DMS53 treated with DMSO at 0.1 percent for 48 hours (cell line): ENCODE measurements at regions not wholly inside any gene's neighbourhood (a gene's known extent, or its start where the extent isn't known, plus 50 kb on each side); places are given as distances from the start of the nearest gene placed in this dataset.

Experiments used
- DNase-seq: peaks from one replicate; lab custom pipeline; 2025; ENCODE audit not compliant: unreplicated experiment; lab: John Stamatoyannopoulos, UW

DNA sequence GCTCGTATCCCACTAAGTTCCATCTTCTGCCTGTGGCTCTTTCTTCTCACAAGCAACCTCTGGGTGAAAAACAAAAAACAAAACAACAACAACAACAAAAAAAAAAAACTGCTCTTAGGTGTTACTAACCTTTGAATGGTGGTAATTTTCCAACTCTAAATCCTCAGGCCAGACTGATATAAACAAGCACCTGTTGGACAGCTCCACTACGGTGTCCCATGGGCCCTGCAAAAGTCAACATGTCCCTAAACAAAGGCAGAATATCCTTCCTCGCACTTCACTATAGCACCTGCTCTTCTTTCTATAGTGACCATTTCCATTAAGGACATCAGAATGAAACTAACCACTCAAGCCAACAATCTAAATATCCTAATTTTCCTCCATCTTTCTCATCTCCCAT is 54.6 kb upstream of the PARM1 start:
- no peak for DNase-seq

DNA sequence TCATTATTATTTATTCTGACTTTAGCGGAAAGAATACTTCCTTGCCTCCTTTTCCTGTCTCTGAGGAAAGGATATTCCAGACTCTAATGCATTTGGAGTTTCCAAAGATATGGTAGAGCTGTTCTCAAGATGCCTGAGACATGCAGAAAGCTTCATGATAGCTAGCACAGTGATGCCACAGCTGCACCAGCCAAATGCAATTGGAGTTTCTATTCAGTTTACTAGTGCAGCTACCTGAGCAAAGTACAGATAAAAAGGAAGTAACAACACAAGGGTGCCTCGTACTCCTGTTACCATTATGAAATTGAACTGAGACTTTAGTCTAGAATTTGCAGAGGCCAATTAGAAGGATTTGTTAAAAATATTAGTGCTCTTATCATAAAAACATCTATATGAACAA is 57.5 kb upstream of the PARM1 start:
- DNase-seq = no peak

DNA sequence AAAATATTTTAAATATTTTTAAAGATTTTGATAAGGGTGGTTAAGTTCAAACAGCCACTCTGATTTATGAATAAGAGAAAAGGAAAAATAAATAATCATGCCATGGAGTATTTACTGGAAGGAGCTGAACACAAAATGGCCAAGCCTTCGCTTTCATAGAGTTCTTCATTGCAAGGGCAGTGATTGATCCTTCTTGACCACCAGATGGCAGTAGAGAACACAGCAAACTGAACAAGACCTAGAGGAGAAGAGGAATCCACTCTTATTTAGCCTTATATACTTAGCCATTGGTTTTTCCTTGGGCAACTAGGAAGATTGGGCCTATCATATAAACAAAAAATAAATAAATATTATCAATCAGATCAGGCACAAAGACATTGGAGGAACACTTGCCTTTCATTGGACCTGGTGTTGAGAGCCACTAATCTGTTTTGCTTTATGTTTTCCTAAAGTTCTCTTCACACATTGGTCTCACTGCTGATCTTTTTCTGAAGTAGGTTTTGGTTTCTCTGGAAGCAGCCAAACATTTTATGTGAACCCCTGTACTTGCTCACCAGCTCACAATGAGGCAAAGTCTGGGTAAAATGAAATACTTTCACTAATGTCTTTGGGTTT is 58.1 kb upstream of the PARM1 start:
- peak; percentile 71 for DNase-seq

DNA sequence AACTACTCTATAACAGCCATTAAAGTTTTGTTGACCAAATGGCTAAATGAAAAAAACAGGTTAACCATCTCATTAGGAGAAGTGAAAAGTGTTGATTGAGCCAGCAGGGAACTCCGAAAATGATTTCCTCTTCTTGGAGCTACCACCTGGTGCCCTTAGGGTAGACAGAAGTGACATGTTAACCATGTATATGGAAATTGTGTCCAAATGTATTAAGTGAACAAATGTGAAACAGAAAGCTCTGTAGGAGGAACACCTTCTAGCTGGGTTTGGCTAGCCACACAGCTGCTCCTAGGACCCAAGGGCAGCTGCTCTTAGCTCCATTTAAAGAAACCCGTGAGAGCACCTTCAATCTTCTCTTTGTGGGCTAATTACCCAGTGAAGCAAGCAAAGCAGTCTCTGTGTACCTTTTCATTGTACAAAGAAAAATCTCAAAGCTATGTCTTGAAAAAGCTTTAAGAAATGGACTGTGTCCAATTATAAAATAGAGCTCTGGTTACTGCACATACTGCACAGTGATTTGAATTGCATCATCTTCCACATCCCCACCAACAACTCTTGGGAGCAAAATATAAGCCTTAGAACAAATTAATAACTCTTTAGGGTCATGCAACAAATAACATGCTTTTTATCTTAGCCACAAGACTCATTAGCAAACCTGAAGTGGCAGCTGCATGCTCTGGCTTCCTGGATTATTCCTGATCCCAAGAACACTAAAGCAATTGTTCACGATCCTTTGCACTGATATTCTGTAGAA is 59.2 kb upstream of the PARM1 start:
- no peak for DNase-seq

DNA sequence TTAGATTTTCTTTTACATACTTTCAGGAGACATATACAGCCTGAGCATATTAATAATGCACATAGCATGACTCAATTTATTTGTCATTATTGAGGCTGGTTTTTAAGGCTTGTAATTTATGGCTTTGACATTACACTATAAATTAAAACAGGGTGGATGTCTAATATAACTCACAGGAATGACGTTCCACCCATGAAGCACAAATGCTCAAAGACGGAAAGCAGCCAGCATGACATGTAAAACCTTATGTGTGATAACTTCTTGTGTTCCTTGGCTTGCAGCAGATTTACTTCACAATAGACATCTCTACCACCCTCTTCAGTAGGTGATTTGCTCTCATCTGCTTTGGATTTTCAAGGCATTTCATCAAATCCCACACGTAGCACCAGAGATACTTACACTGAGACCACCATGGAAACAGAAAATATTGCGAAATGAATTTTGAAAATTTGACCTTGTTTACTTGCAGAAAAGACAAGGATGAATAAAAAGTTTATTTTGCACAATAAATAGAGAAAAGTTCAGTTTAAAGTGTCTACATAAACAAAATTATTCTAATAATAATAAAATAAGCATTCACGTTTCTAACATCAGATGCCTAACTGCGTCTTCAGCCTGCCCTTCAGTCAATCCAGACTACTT is 64.7 kb upstream of the BTC start:
- no peak for DNase-seq

DNA sequence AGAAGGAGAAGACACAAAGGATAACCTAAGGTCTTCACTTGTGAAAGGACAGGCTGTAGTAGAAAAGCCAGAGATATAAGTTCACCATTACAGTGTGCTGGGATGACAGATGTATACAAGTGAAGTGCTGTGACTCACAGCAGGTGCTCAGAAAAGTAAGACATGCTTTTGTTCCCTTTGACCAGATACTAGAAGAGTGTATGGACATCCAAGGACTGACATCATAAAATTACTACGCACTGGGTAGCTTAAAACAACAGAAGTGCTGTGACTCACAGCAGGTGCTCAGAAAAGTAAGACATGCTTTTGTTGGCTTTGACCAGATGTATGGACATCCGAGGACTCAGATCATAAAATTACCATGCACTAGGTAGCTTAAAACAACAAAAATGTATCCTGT is 61.6 kb upstream of the BTC start:
- DNase-seq = peak; percentile 89

DNA sequence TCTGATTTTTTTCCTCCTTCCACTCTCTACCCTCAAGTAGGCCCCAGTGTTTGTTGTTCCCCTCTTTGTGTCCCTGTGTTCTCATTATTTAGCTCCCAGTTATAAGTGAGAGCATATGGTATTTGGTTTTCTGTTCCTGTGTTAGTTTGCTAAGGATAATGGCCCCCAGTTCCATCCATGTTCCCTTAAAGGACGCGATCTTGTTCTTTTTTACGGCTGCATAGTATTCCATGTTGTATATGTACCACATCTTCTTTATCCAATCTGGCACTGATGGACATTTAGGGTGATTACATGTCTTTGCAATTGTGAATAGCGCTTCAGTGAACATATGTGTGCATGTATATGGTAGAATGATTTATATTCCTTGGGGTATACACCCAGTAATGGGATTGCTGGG is 54.5 kb upstream of the BTC start:
- DNase-seq = no peak

DNA sequence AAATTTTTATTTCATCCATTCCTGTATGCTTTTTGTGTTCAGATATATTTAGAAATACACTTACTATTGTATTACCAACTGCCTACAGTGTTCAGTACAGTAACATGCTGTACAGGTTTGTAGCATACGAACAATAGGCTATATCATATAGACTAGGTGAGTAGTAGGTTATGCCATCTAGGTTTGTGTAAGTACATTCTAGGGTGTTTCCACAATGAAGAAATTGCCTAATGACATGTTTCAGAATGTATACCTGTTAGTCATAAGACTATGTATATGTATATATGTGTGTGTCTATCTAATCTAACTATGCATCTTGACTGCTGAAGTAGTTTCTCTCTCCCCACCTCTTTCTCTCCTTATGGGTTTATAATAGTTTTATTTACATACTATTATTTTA is 51.5 kb upstream of the BTC start:
- DNase-seq = no peak
